MG63 (cell line): ENCODE measurements at regions not wholly inside any gene's neighbourhood (a gene's known extent, or its start where the extent isn't known, plus 50 kb on each side); places are given as distances from the start of the nearest gene placed in this dataset.
"Not testable (repeated sequence)": the region's sequence is repeated elsewhere in the genome, so short reads cannot be mapped to it uniquely, and the experiment has no call there.

Experiments
- DNase-seq: peaks from one replicate; pipeline ENCODE4 v3.0.0-alpha.2; 2020
- H3K27me3 ChIP-seq: fragments of 250-450 bp; sonication (Bioruptor Pico); 2 replicates; pipeline ENCODE4 v1.5.1; 2020; ENCODE audit warnings: mild to moderate bottlenecking, moderate library complexity
- H3K36me3 ChIP-seq: fragments of 250-450 bp; sonication (Bioruptor Pico); 2 replicates; pipeline ENCODE4 v1.5.1; 2020; ENCODE audit warnings: mild to moderate bottlenecking, moderate library complexity
- H3K4me3 ChIP-seq: fragments of 250-450 bp; sonication (Bioruptor Pico); 2 replicates; pipeline ENCODE4 v1.5.1; 2020; ENCODE audit warnings: mild to moderate bottlenecking, moderate library complexity
- H3K9me3 ChIP-seq: fragments of 250-450 bp; sonication (Bioruptor Pico); 2 replicates; pipeline ENCODE4 v1.5.1; 2020; ENCODE audit warnings: mild to moderate bottlenecking, moderate library complexity

DNA sequence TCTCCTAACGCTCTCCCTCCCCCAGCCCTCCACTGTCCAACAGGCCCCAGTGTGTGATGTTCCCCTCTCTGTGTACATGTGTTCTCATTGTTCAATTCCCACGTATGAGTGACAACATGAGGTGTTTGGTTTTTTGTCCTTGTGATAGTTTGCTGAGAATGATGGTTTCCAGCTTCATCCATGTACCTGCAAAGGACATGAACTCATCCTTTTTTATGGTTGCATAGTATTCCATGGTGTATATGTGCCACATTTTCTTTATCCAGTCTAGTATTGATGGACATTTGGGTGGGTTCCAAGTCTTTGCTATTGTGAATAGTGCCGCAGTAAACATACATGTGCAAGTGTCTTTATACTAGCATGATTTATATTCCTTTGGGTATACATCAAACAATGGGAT lies 347.4 kb downstream of the MAGEE1 start:
- not testable (repeated sequence) for DNase-seq, H3K27me3 ChIP-seq, H3K9me3 ChIP-seq, H3K36me3 ChIP-seq, H3K4me3 ChIP-seq

DNA sequence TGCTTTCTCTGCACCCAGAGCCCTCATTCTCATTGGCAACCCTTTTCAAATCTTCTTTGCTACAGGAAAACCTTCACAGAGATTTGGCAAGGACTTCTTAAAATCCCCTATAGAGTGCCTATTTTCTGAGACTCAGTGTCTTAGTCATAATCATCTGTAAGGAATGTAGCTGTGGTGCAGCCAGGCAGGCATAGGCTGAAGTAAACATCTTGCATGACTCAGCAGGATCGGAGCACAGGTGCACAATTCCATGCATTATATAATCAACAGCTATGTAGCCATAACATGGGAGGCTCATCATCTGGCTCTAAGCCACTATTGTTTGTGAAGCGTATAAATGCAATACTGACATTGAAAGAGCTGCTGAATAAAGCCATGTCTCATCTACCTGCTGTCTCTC lies 368.8 kb downstream of the MAGEE1 start:
- Histone ChIP-seq H3K27me3 (no peaks in the 10 kb centered on the region), H3K36me3 (no peaks in the 10 kb centered on the region), H3K9me3 (no peaks in the 10 kb centered on the region), H3K4me3 (no peak overlapping the region)
- DNase-seq = peak; percentile 9

DNA sequence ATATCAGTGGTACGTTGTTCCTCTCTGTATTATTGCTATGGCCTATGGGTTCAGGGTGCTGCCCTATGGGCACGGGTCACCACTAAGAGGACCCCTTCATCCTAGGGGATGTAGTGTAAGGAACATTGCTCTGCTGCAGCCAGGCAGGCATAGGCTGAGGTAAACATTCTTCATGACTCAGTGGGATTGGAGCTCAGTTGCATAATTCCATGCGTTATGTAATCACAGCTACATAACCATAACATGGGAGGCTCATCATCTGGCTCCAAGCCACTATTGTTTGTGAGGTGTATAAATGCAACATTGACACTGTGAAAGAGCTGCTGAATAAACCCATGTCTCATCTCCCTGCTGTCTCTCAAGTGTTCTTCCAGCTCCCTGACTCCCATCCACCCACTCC lies 375.2 kb downstream of the MAGEE1 start:
- Histone ChIP-seq H3K27me3 (no peaks in the 10 kb centered on the region), H3K4me3 (no peak overlapping the region), H3K36me3 (no peaks in the 10 kb centered on the region), H3K9me3 (no peaks in the 10 kb centered on the region)
- peak; percentile 37 for DNase-seq

DNA sequence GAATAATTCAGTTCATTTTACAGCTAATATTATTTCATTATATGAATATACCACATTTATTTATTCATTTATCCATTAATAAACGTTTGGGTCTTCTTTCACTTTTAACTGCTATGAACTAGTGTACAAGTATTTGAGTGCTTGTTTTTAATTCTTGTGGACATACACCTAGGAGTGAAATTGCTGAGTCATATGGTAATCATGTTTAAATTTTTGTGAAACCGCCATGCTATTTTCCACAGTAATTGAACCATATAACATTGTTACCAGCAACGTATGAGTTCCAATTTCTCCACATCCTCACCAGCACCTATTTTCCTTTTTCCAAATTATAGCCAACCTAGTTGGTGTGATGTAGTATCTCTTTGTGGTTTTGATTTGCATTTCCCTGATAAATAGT lies 388.2 kb downstream of the MAGEE1 start:
- Histone ChIP-seq H3K27me3 (no peaks in the 10 kb centered on the region), H3K9me3 (no peaks in the 10 kb centered on the region), H3K36me3 (no peaks in the 10 kb centered on the region), H3K4me3 (no peak overlapping the region)
- DNase-seq = no peak

DNA sequence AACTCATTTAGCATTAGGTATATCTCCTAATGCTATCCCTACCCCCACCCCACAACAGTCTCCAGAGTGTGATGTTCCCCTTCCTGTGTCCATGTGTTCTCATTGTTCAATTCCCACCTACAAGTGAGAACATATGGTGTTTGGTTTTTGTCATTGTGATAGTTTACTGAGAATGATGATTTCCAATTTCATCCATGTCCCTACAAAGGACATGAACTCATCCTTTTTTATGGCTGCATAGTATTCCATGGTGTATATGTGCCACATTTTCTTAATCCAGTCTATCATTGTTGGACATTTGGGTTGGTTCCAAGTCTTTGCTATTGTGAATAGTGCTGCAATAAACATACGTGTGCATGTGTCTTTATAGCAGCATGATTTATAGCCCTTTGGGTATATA lies 389.8 kb downstream of the MAGEE1 start:
- H3K9me3 ChIP-seq, H3K27me3 ChIP-seq, DNase-seq, H3K4me3 ChIP-seq, H3K36me3 ChIP-seq: not testable (repeated sequence)

DNA sequence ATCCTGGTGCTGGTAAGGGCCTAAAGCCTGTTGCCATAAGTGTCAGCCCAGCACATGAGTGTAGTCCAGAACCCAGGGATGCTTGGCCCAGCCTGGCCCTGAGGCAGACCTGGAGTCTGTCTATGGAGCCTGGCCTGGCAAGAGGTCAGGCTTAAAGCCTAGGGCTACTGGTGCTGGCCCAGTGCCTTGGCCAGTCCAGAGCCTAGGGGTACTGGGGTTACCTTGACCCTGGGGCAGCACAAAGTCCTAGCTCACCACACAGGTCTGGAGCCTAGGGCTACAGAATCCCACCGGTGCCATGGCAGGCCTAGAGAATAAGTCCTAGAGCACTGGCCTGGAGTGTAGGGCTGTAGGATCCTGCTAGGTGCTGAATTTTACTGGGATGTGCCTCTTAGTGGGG lies 393.8 kb downstream of the MAGEE1 start:
- H3K27me3 ChIP-seq = no peaks in the 10 kb centered on the region
- H3K36me3 ChIP-seq = no peaks in the 10 kb centered on the region
- DNase-seq = no peak
- H3K4me3 ChIP-seq = no peak overlapping the region
- no peaks in the 10 kb centered on the region for H3K9me3 ChIP-seq

DNA sequence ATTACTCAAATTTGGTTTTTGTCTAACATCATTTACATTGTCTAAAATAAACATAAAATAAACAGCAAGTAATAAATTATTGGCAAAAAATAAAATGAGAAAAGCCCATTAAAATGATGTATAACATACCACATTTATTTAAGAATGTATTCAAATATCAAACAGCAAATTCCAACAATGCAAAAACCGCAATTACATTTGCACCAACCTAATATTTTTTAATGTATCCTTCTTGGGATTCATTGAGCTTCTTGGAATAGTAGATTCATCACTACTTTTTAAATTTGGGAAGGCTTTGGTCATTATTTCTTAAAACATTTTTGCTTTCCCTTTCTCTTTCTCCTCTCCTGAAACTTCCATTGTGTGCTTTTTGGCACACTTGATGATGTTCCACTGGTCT lies 400.2 kb downstream of the MAGEE1 start:
- H3K36me3 ChIP-seq = no peaks in the 10 kb centered on the region
- DNase-seq = no peak
- no peaks in the 10 kb centered on the region for H3K27me3 ChIP-seq
- H3K9me3 ChIP-seq = no peaks in the 10 kb centered on the region
- H3K4me3 ChIP-seq = no peak overlapping the region

DNA sequence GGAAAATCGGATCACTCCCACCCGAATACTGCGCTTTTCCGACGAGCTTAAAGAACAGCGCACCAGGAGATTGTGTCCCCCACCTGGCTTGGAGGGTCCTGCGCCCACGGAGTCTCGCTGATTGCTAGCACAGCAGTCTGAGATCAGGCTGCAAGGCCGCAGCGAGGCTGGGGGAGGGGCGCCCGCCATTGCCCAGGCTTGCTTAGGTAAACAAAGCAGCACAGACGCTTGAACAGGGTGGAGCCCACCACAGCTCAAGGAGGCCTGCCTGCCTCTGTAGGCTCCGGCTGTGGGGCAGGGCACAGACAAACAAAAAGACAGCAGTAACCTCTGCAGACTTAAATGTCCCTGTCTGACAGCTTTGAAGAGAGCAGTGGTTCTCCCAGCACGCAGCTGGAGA lies 413.4 kb downstream of the MAGEE1 start:
- not testable (repeated sequence) for DNase-seq, H3K4me3 ChIP-seq, H3K36me3 ChIP-seq, H3K9me3 ChIP-seq, H3K27me3 ChIP-seq

DNA sequence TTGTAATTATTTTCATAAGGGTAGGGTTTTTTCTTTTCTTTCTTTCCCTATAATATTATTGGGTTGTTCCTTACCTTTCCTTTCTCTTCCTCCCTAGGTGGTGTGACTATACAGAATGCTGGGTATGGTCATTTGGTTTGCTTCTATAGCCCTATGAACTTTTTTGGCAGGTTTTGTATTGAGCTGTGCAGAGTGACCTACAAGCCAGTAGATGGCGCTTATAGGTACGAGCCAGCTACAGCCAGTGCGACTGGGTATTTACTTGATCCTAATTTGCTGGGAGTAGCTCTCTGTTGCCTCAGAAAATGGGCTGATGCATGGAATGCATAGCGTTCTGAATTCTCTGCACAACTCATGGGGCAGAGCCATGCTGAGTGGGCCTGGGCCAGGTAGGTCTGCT lies 423.3 kb downstream of the MAGEE1 start:
- DNase-seq = no peak
- Histone ChIP-seq H3K9me3 (no peaks in the 10 kb centered on the region), H3K36me3 (no peaks in the 10 kb centered on the region), H3K4me3 (no peak overlapping the region), H3K27me3 (no peaks in the 10 kb centered on the region)

DNA sequence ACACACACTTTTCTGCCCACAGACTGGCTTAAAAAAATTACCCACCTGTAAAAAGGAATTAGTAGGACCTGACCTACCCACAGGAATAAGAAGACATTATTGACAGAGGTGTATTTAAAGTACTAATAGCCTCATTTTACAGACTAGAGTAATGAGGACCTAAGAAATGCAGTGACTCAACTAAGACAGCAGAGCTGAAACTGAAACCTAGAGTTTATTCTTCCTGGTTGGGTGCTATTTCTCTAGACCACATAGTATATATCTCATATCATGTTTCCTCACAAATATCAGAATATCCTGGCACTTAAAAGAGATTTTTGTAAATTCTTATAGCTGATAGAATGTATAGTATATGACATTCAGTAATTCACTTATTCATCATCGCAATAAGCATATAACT lies 435.0 kb downstream of the MAGEE1 start:
- DNase-seq = no peak
- Histone ChIP-seq H3K4me3 (no peak overlapping the region), H3K27me3 (no peaks in the 10 kb centered on the region), H3K9me3 (no peaks in the 10 kb centered on the region), H3K36me3 (no peaks in the 10 kb centered on the region)

DNA sequence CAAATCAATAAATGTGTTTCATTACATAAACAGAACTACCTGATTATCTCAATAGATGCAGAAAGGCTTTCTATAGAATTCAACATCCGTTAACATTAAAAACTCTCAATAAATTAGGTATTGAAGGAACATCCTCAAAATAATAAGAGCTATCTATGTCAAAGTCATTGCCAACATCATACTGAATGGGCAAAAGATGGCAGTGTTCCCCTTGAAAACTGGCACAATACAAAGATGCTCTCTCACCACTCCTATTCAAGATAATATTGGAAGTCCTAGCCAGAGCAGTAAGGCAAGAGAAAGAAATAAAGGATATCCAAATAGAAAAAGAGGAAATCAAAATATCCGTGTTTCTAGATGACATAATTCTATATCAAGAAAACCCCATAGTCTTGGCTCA lies 466.4 kb downstream of the MAGEE1 start:
- H3K27me3 ChIP-seq = no peaks in the 10 kb centered on the region
- no peak overlapping the region for H3K4me3 ChIP-seq
- no peaks in the 10 kb centered on the region for H3K9me3 ChIP-seq
- no peak for DNase-seq
- no peaks in the 10 kb centered on the region for H3K36me3 ChIP-seq

DNA sequence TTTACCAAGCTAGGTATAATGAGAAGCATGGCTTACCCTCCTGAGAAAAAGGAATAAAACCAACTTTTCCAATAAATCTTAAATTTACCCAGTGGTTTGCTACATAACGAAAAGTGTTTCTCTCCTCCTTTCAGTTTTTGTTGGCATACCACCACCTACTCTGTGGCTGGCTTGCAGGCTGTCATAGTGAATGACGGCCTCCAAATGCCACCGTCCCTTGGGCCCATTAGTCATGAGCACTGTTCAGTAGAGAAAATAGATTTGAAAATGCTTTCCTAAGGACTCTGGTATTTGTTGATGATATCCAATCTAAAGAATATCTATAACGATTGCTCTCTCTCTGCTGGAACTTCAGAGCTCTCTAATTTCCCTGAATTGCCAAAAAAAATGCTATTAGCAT lies 488.3 kb downstream of the MAGEE1 start:
- H3K4me3 ChIP-seq = no peak overlapping the region
- DNase-seq = no peak
- H3K9me3 ChIP-seq = no peaks in the 10 kb centered on the region
- no peaks in the 10 kb centered on the region for H3K36me3 ChIP-seq
- no peaks in the 10 kb centered on the region for H3K27me3 ChIP-seq

DNA sequence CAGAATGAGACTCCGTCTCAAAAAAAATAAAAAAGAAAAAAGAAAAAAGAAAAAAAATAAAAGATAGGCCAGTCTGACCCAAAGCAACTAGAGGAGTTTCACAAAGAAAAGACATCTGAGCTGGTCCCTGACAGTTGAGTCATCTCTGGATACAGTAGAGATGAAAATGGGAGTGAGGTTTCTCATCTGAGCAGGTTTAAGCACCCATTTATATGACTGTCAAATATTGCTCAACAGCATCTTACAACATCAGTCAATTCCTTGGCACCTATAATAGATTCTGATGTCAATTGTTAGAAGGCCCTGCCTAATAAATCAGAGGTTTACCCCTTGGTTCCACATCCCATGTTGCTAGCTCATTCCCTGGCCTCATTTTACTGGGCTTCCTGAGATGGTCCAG lies 490.5 kb downstream of the MAGEE1 start:
- no peaks in the 10 kb centered on the region for H3K9me3 ChIP-seq
- no peaks in the 10 kb centered on the region for H3K36me3 ChIP-seq
- no peak for DNase-seq
- no peak overlapping the region for H3K4me3 ChIP-seq
- no peaks in the 10 kb centered on the region for H3K27me3 ChIP-seq

DNA sequence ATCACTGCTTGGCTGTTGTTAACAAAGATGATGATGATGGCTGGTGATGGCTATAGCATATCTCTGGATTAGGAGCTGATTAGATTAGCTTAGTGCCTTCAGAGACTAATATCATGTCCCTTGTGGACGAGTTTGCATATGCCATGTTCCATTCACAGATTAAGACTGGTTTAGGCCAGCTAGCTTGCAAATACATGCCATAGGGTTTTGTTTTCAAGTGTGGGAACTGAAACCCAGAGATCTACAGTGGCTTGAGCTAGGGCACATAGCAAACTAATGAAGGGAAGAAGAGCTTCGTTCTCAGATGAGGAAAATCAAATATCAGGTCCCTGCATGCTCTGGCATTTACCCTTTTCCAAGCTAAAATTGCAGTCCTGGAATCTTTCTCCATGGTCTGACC lies 492.3 kb downstream of the MAGEE1 start:
- H3K9me3 ChIP-seq = no peaks in the 10 kb centered on the region
- H3K27me3 ChIP-seq = no peaks in the 10 kb centered on the region
- DNase-seq = no peak

DNA sequence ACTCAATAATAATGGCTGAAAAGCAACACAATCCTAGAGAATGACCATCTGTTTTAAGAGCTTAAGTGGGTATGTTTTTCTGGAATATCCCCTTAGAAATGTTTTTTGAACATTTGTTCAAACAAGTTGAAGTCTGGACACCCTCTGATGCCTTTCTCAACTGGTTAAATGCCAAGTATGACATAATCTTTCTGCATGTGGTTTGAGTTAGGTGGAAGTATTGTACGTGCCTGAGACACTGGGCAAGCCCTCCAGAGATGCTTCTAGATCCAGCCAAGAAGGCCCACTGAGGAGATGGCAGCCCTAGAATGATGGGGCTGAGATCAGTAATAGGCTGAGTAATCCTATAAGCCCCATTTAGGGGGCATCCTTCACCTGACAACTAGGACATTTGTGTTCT lies 493.1 kb downstream of the MAGEE1 start:
- Histone ChIP-seq H3K4me3 (no peak overlapping the region), H3K36me3 (no peaks in the 10 kb centered on the region), H3K9me3 (no peaks in the 10 kb centered on the region), H3K27me3 (no peaks in the 10 kb centered on the region)
- DNase-seq = no peak

More for the DNA sequence above, 492.3 kb downstream of the MAGEE1 start:
- no peak overlapping the region for H3K4me3 ChIP-seq
- H3K36me3 ChIP-seq = no peaks in the 10 kb centered on the region

DNA sequence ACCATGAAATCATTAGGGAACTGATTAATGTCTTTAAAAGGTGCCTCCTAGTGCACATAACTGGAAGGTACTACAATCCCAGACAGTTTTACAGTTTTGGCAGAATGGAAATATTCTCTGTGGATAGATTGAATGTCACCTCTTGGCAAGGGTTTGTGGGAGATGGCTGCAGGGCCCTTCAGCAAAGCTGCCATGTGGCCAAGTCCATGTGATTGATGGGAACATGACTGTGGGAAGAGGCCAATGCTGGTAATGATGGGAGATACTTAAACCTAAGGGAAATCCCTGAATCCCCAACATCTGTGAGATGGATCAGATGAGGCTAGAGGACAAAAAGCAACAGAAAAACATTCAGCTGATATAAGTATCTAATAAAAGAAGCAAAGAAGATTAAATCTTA lies 493.7 kb downstream of the MAGEE1 start:
- H3K9me3 ChIP-seq = no peaks in the 10 kb centered on the region
- no peaks in the 10 kb centered on the region for H3K36me3 ChIP-seq
- H3K4me3 ChIP-seq = no peak overlapping the region
- no peaks in the 10 kb centered on the region for H3K27me3 ChIP-seq
- no peak for DNase-seq

DNA sequence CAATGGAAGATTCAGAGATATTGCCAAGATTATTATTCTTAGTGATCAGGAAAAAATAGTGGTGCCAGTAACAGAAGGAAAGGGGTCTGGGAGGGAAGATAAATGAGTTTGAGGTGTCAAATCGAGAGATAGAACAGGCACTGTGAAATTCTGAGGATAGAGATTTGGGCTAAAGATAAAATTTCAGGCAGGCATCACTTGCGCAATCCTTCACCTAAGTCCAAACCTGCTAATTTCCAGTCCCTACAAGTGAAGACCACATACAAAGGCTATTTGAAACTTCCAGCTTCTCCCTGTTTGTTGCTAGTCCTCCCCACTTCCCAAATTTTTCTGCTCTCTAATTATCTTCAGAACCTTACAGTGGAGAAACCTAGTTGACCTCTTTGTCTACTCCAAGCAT lies 494.6 kb downstream of the MAGEE1 start:
- H3K9me3 ChIP-seq = no peaks in the 10 kb centered on the region
- H3K4me3 ChIP-seq = no peak overlapping the region
- no peak for DNase-seq
- H3K36me3 ChIP-seq = no peaks in the 10 kb centered on the region
- H3K27me3 ChIP-seq = no peaks in the 10 kb centered on the region

DNA sequence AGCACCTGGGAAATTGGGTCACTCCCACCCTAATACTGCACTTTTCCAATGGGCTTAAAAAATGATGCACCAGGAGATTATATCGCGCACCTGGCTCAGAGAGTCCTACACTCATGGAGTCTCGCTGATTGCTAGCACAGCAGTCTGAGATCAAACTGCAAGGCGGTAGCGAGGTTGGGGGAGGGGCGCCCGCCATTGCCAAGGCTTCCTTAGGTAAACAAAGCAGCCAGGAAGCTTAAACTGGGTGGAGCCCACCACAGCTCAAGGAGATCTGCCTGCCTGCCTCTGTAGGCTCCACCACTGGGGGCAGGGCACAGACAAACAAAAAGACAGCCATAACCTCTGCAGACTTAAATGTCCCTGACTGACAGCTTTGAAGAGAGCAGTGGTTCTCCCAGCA lies 497.1 kb downstream of the MAGEE1 start:
- not testable (repeated sequence) for H3K27me3 ChIP-seq, DNase-seq, H3K9me3 ChIP-seq, H3K4me3 ChIP-seq, H3K36me3 ChIP-seq

DNA sequence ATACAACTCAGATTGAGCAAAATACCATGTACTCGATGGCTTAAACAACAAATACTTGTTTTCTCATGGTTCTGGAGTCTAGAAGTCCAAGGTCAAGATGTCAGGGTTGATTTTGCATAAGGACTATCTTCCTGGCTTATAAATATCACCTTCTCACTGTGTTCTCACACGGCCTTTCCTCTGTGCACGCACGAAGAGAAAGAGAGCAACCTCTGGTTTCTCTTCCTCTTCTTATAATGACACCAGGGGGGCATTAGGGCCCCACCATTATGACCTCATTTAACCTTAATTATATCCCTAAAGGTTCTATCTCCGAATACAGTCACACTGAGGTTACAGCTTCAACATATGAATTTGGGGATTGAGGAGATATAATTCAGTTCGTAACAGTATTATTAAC lies 504.0 kb downstream of the MAGEE1 start:
- Histone ChIP-seq H3K27me3 (no peaks in the 10 kb centered on the region), H3K9me3 (no peaks in the 10 kb centered on the region), H3K4me3 (no peak overlapping the region), H3K36me3 (no peaks in the 10 kb centered on the region)
- no peak for DNase-seq
